ENCODE measurements at regions not wholly inside any gene's neighbourhood (a gene's known extent, or its start where the extent isn't known, plus 50 kb on each side); places are given as distances from the start of the nearest gene placed in this dataset.

DNA sequence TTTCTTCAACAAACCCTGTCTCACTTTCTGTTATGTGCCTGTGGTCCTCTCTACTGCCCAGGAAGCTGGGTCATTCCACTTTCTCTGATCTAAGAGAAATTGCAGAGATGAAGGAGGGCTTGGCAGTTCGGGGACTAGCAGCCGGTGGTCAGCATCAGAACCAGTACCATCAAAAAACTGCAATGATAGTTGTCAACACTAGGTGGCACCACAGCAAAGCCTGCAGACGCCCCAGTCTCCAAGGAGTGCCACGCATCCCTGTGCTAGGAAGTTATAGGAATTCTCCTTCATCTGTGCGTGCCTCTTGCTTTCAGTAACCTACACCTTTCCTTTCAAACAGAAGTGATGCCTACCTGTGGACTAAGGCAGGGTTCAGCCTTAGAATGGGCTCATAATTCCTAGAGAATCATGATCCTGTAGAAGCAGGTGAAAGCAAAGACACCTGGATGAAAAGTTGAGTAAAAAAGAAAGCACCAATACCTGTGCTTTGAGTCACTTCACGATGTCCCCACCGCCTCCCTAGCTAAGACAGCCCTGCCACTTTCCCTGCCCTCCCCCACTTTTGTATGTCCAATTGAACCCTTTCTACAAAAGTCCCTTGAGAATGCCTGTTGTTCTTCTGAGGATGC is 129.2 kb downstream of the ADAMTS1 start:
- H3K27ac ChIP-seq (ENCODE audit: insufficient read depth in 1 of 2, low read depth in 1 of 2, low read length in 2 of 2, poor library complexity in 1 of 2, severe bottlenecking in 2 of 2): no peak overlapping the region
- DNase-seq: peak; percentile 31 to 46 (median 46)
- no peaks in the 10 kb centered on the region for H3K27me3 ChIP-seq (replicated peaks in 2 of 5; ENCODE audit: control insufficient read depth in 4 of 5, insufficient read depth in 5 of 5, low read length in 4 of 5)
- peak overlapping the region in 1 of 7 experiments; percentile 12 for H3K4me3 ChIP-seq (ENCODE audit: control insufficient read depth in 1 of 7, extremely low read depth in 1 of 7, insufficient read depth in 4 of 7, low read depth in 2 of 7, low read length in 6 of 7)
- peaks cover 0 to 7% (median 0%) of the 10 kb centered on the region in 4 experiments for H3K4me1 ChIP-seq (ENCODE audit: control extremely low read depth in 1 of 4, control insufficient read depth in 4 of 4, insufficient read depth in 4 of 4, low read length in 3 of 4)
- WGBS (ENCODE audit: insufficient coverage): 36% methylated on average over 7 of the region's 7 CpGs
- H3K9me3 ChIP-seq (ENCODE audit: control extremely low read depth in 1 of 5, control insufficient read depth in 4 of 5, insufficient read depth in 2 of 5, low read depth in 1 of 5, low read length in 4 of 5): no peaks in the 10 kb centered on the region
- POLR2A ChIA-PET: no interaction called here
- CTCF ChIA-PET: interaction anchor here (1.0 to 2.1 kb wide), 4 partner anchors 7 to 819 kb away, joined by 3 to 11 read pairs (median 3); no protein-coding TSS in a partner anchor
- no peaks in the 10 kb centered on the region for H3K36me3 ChIP-seq (ENCODE audit: control insufficient read depth in 4 of 4, insufficient read depth in 4 of 4, low read length in 3 of 4)

DNA sequence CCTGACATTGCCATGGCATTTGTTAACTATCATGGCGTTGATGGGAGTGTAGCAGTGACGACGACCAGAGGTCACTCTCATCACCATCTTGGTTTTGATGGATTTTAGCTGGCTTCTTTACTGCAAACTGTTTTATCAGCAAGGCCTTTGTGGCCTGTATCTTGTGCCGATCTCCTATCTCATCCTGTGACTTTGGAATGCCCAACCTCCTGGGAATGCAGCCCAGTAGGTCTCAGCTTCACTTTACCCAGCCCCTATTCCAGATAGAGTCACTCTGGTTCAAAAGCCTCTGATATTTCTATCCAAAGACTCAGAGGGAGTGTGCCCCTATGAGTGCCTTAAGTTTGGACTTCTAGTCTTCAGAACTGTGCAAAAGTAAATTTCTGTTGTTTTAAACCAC is 130.1 kb downstream of the ADAMTS1 start:
- ChIA-PET POLR2A (no interaction called here), CTCF (interaction anchor here (0.6 to 1.3 kb wide), 3 partner anchors 8 to 887 kb away, joined by 3 read pairs; no protein-coding TSS in a partner anchor)
- Histone ChIP-seq H3K9me3 (ENCODE audit: control extremely low read depth in 1 of 5, control insufficient read depth in 4 of 5, insufficient read depth in 2 of 5, low read depth in 1 of 5, low read length in 4 of 5) (no peaks in the 10 kb centered on the region), H3K27me3 (replicated peaks in 2 of 5; ENCODE audit: control insufficient read depth in 4 of 5, insufficient read depth in 5 of 5, low read length in 4 of 5) (no peaks in the 10 kb centered on the region), H3K4me1 (ENCODE audit: control extremely low read depth in 1 of 4, control insufficient read depth in 4 of 4, insufficient read depth in 4 of 4, low read length in 3 of 4) (peaks cover 0 to 14% (median 4%) of the 10 kb centered on the region in 4 experiments), H3K4me3 (ENCODE audit: control insufficient read depth in 1 of 7, extremely low read depth in 1 of 7, insufficient read depth in 4 of 7, low read depth in 2 of 7, low read length in 6 of 7) (no peak overlapping the region), H3K27ac (ENCODE audit: insufficient read depth in 1 of 2, low read depth in 1 of 2, low read length in 2 of 2, poor library complexity in 1 of 2, severe bottlenecking in 2 of 2) (no peak overlapping the region), H3K36me3 (ENCODE audit: control insufficient read depth in 4 of 4, insufficient read depth in 4 of 4, low read length in 3 of 4) (no peaks in the 10 kb centered on the region)
- 97% methylated on average over 2 of the region's 4 CpGs for WGBS (ENCODE audit: insufficient coverage)
- DNase-seq: no peak

DNA sequence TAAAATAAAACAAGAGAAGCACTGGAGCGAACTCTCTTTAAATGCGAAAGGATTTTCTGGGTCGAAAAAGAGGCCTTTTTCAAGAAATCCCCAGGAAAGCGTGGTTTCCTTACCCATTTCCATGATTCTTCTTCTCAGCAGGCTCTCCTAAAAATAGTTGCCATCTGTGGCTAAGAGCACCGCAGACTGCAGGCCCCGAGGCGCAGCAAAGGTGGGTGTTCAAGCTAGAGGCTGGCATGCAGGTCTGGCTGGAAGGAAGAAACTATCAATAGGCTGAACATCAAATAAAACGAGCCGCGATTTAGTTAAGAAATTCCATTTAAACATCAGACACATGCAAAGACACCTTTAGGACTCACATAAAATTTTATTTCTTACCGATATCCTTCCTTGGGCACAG is 135.1 kb downstream of the ADAMTS1 start:
- Histone ChIP-seq H3K36me3 (ENCODE audit: control insufficient read depth in 4 of 4, insufficient read depth in 4 of 4, low read length in 3 of 4) (no peaks in the 10 kb centered on the region), H3K9me3 (ENCODE audit: control extremely low read depth in 1 of 5, control insufficient read depth in 4 of 5, insufficient read depth in 2 of 5, low read depth in 1 of 5, low read length in 4 of 5) (no peaks in the 10 kb centered on the region), H3K27me3 (replicated peaks in 2 of 5; ENCODE audit: control insufficient read depth in 4 of 5, insufficient read depth in 5 of 5, low read length in 4 of 5) (no peaks in the 10 kb centered on the region), H3K4me3 (ENCODE audit: control insufficient read depth in 1 of 7, extremely low read depth in 1 of 7, insufficient read depth in 4 of 7, low read depth in 2 of 7, low read length in 6 of 7) (peak overlapping the region in 2 of 7 experiments; percentile 3 to 27), H3K27ac (ENCODE audit: insufficient read depth in 1 of 2, low read depth in 1 of 2, low read length in 2 of 2, poor library complexity in 1 of 2, severe bottlenecking in 2 of 2) (no peak overlapping the region), H3K4me1 (ENCODE audit: control extremely low read depth in 1 of 4, control insufficient read depth in 4 of 4, insufficient read depth in 4 of 4, low read length in 3 of 4) (peaks cover 0 to 38% (median 27%) of the 10 kb centered on the region in 4 experiments)
- WGBS (ENCODE audit: insufficient coverage): 27% methylated on average over 7 of the region's 11 CpGs
- ChIA-PET CTCF (no interaction called here), POLR2A (interaction anchor here (0.5 kb wide), 1 partner anchor 132 kb away, joined by 3 read pairs; no protein-coding TSS in a partner anchor)
- no peak for DNase-seq

DNA sequence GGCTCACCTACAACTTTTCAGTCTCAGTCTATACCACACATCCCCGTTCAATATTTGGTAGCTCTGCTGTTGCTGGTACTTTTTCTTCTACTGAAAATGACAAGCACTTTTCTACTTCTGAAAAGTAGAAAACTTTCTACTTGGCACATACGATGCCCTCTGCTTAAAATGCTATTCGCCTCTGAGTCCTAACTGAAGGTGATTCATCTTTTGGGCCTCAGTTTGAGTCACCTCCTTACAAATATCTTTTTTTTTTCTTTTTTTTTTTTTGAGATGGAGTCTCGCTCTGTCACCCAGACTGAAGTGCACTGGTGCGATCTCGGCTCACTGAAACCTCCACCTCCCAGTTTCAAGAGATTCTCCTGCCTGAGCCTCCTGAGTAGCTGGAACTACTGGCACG is 136.0 kb upstream of the CYYR1 start:
- Histone ChIP-seq H3K36me3 (ENCODE audit: control insufficient read depth in 4 of 4, insufficient read depth in 4 of 4, low read length in 3 of 4) (no peaks in the 10 kb centered on the region), H3K27ac (ENCODE audit: insufficient read depth in 1 of 2, low read depth in 1 of 2, low read length in 2 of 2, poor library complexity in 1 of 2, severe bottlenecking in 2 of 2) (no peak overlapping the region), H3K4me1 (ENCODE audit: control extremely low read depth in 1 of 4, control insufficient read depth in 4 of 4, insufficient read depth in 4 of 4, low read length in 3 of 4) (peaks cover 0 to 38% (median 27%) of the 10 kb centered on the region in 4 experiments), H3K4me3 (ENCODE audit: control insufficient read depth in 1 of 7, extremely low read depth in 1 of 7, insufficient read depth in 4 of 7, low read depth in 2 of 7, low read length in 6 of 7) (no peak overlapping the region), H3K9me3 (ENCODE audit: control extremely low read depth in 1 of 5, control insufficient read depth in 4 of 5, insufficient read depth in 2 of 5, low read depth in 1 of 5, low read length in 4 of 5) (no peaks in the 10 kb centered on the region), H3K27me3 (replicated peaks in 2 of 5; ENCODE audit: control insufficient read depth in 4 of 5, insufficient read depth in 5 of 5, low read length in 4 of 5) (no peaks in the 10 kb centered on the region)
- ChIA-PET POLR2A (no interaction called here), CTCF (interaction anchor here (1.5 to 1.8 kb wide), 2 partner anchors 8 to 825 kb away, joined by 4 to 11 read pairs; no protein-coding TSS in a partner anchor)
- WGBS (ENCODE audit: insufficient coverage): 89% methylated on average over 4 of the region's 7 CpGs
- DNase-seq: peak in 2 of 3 donors; percentile 37 to 47

DNA sequence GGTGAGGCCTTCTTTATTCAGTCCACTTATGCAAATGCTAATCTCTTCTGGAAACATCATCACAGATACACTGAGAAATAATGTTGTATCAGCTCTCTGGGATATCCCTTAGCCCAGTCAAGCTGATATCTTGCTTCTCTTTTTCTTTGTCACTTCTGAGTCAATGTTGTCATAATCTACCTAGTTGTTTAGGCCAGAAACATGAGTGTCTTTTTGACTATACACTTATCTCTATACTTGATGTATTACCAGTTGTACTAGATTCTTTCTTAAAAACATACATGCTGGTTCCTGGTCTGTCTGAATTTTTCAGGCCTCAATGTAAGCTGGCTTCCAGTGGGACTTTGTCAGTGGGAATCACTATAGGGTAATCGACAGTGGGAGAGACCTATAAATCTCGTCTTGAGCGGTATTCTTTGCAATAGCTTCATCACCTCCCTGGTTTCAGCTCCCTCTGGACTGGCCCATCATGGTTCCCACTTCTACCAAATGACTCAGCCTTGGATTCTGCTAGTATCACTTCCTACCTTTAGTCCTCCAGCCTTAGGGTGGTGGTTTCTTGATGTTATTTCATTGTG is 135.2 kb upstream of the CYYR1 start:
- peak in 1 of 3 donors; percentile 14 for DNase-seq
- Histone ChIP-seq H3K27ac (ENCODE audit: insufficient read depth in 1 of 2, low read depth in 1 of 2, low read length in 2 of 2, poor library complexity in 1 of 2, severe bottlenecking in 2 of 2) (peak overlapping the region in 1 of 2 experiments; percentile 57), H3K4me1 (ENCODE audit: control extremely low read depth in 1 of 4, control insufficient read depth in 4 of 4, insufficient read depth in 4 of 4, low read length in 3 of 4) (peaks cover 0 to 38% (median 27%) of the 10 kb centered on the region in 4 experiments), H3K27me3 (replicated peaks in 2 of 5; ENCODE audit: control insufficient read depth in 4 of 5, insufficient read depth in 5 of 5, low read length in 4 of 5) (no peaks in the 10 kb centered on the region), H3K9me3 (ENCODE audit: control extremely low read depth in 1 of 5, control insufficient read depth in 4 of 5, insufficient read depth in 2 of 5, low read depth in 1 of 5, low read length in 4 of 5) (no peaks in the 10 kb centered on the region), H3K4me3 (ENCODE audit: control insufficient read depth in 1 of 7, extremely low read depth in 1 of 7, insufficient read depth in 4 of 7, low read depth in 2 of 7, low read length in 6 of 7) (no peak overlapping the region), H3K36me3 (ENCODE audit: control insufficient read depth in 4 of 4, insufficient read depth in 4 of 4, low read length in 3 of 4) (no peaks in the 10 kb centered on the region)
- WGBS (ENCODE audit: insufficient coverage): 100% methylated on average over 1 of the region's 3 CpGs
- ChIA-PET POLR2A (no interaction called here), CTCF (interaction anchor here (1.5 to 1.8 kb wide), 2 partner anchors 9 to 824 kb away, joined by 4 to 11 read pairs; no protein-coding TSS in a partner anchor)

DNA sequence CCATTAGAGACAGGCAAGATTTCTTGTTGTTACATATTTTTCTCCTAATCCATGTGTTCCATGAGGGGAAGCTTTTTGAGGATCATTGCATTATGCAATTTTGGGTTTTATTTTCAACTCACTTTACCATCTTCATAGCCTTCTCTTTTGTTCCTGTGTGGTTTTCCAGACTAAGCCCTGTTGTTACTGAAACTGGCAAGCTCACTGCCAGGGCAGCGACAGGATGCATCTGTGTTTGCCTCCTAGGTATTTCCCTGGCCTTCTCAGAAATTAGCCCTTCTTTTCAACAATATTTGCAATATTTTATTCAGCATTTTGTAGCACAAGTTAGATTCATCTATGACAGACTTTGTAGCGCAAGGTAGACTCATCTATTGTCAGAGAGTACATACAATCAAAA is 134.2 kb upstream of the CYYR1 start:
- H3K4me1 ChIP-seq (ENCODE audit: control extremely low read depth in 1 of 4, control insufficient read depth in 4 of 4, insufficient read depth in 4 of 4, low read length in 3 of 4): peaks cover 0 to 38% (median 27%) of the 10 kb centered on the region in 4 experiments
- H3K36me3 ChIP-seq (ENCODE audit: control insufficient read depth in 4 of 4, insufficient read depth in 4 of 4, low read length in 3 of 4): no peaks in the 10 kb centered on the region
- ChIA-PET CTCF (interaction anchor here (0.9 to 1.8 kb wide), 3 partner anchors 8 to 1063 kb away, joined by 3 to 4 read pairs (median 3); no protein-coding TSS in a partner anchor), POLR2A (no interaction called here)
- peak overlapping the region in 1 of 2 experiments; percentile 57 for H3K27ac ChIP-seq (ENCODE audit: insufficient read depth in 1 of 2, low read depth in 1 of 2, low read length in 2 of 2, poor library complexity in 1 of 2, severe bottlenecking in 2 of 2)
- WGBS (ENCODE audit: insufficient coverage): 11% methylated on average over 1 of the region's 2 CpGs
- DNase-seq: peak; percentile 18 to 85 (median 79)
- no peaks in the 10 kb centered on the region for H3K9me3 ChIP-seq (ENCODE audit: control extremely low read depth in 1 of 5, control insufficient read depth in 4 of 5, insufficient read depth in 2 of 5, low read depth in 1 of 5, low read length in 4 of 5)
- no peaks in the 10 kb centered on the region for H3K27me3 ChIP-seq (replicated peaks in 2 of 5; ENCODE audit: control insufficient read depth in 4 of 5, insufficient read depth in 5 of 5, low read length in 4 of 5)
- peak overlapping the region in 2 of 7 experiments; percentile 3 to 17 for H3K4me3 ChIP-seq (ENCODE audit: control insufficient read depth in 1 of 7, extremely low read depth in 1 of 7, insufficient read depth in 4 of 7, low read depth in 2 of 7, low read length in 6 of 7)

DNA sequence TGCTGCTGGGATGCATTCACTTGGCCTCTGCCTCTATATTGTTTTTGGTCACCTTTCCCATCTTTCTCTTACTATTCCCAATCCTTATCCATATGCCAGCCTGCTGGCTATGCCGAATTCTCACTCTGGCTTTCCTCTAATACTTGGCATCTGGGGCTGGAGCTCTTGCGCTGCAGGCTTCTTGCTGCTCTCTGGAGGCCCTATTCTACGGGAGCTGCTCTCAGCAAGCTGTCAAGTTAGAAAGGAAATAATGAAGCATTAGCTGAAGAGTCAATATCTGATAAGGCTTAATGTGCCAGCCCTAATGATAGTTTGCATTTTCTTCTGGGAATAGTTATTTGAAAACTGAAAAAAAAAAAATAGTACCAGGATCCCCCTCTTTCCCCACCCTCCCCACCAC is 125.3 kb upstream of the CYYR1 start:
- Histone ChIP-seq H3K4me1 (ENCODE audit: control extremely low read depth in 1 of 4, control insufficient read depth in 4 of 4, insufficient read depth in 4 of 4, low read length in 3 of 4) (no peaks in the 10 kb centered on the region), H3K27me3 (replicated peaks in 2 of 5; ENCODE audit: control insufficient read depth in 4 of 5, insufficient read depth in 5 of 5, low read length in 4 of 5) (no peaks in the 10 kb centered on the region), H3K27ac (ENCODE audit: insufficient read depth in 1 of 2, low read depth in 1 of 2, low read length in 2 of 2, poor library complexity in 1 of 2, severe bottlenecking in 2 of 2) (no peak overlapping the region), H3K4me3 (ENCODE audit: control insufficient read depth in 1 of 7, extremely low read depth in 1 of 7, insufficient read depth in 4 of 7, low read depth in 2 of 7, low read length in 6 of 7) (no peak overlapping the region), H3K36me3 (ENCODE audit: control insufficient read depth in 4 of 4, insufficient read depth in 4 of 4, low read length in 3 of 4) (no peaks in the 10 kb centered on the region), H3K9me3 (ENCODE audit: control extremely low read depth in 1 of 5, control insufficient read depth in 4 of 5, insufficient read depth in 2 of 5, low read depth in 1 of 5, low read length in 4 of 5) (no peaks in the 10 kb centered on the region)
- ChIA-PET POLR2A (no interaction called here), CTCF (no interaction called here)
- DNase-seq: no peak
- 100% methylated on average over 2 of the region's 3 CpGs for WGBS (ENCODE audit: insufficient coverage)
